H1 (cell line): ENCODE measurements at regions not wholly inside any gene's neighbourhood (a gene's known extent, or its start where the extent isn't known, plus 50 kb on each side); places are given as distances from the start of the nearest gene placed in this dataset.

Source experiments
- CTCF ChIP-seq, 3 experiments: IDR thresholded peaks; 1 replicate in 2 of 3; 2 replicates in 1 of 3; pipeline versions ENCODE4 v1.5.1 to v1.6.1; 2011; ENCODE audit warnings: low read length in 3 of 3, mild to moderate bottlenecking in 3 of 3, inconsistent platforms in 2 of 3, low read depth in 1 of 3, moderate library complexity in 1 of 3; ENCODE audit not compliant: insufficient read depth in 1 of 3; ENCODE audit errors: control extremely low read depth in 1 of 3
- RAD21 ChIP-seq, 2 experiments: IDR thresholded peaks in 1 of 2; conservative IDR thresholded peaks in 1 of 2; 2 replicates each; pipeline ENCODE4 v1.6.1; 2011; ENCODE audit warnings: low read depth in 2 of 2, low read length in 2 of 2, improper control_type of control experiment in 1 of 2, inconsistent platforms in 1 of 2, mild to moderate bottlenecking in 1 of 2, moderate library complexity in 1 of 2

DNA sequence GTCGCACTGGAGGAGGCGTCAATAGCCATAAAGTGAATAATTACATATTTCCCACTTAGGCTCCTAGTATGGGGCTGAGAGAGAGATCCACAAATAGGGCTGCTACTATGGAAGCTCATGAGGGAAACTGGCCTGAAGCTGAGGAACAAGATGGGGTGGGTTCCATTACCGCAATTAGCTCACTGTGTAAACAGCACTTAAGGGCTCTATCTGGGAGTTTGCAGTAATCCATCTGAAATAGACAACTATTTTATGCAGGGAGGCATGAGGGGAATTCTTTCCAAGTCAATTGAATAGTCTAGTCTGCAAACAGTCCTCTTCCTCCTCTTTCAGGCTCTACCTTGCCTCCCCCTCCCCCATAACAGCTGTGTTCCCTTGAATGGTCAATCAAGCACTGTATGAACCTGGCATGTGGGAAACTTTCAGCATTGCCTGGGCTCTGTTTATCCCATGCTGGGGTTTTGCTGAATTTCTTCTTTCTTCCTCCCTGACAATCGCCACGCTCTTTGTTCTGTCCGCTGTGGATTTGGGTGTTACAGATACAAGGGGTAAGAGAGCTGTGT, 56.1 kb upstream of the MAF start:
- no peak for TF ChIP-seq RAD21 (IDR thresholded peaks at IDR 0.05 in 1 of 2, conservative IDR thresholded peaks at IDR 0.05 in 1 of 2; ENCODE audit: low read depth in 2 of 2, low read length in 2 of 2)
- no peak for TF ChIP-seq CTCF (IDR thresholded peaks at IDR 0.05; ENCODE audit: control extremely low read depth in 1 of 3, insufficient read depth in 1 of 3, low read depth in 1 of 3, low read length in 3 of 3)
